ENCODE measurements at regions not wholly inside any gene's neighbourhood (a gene's known extent, or its start where the extent isn't known, plus 50 kb on each side); places are given as distances from the start of the nearest gene placed in this dataset.
"Not testable (repeated sequence)": the region's sequence is repeated elsewhere in the genome, so short reads cannot be mapped to it uniquely, and the experiment has no call there.

GRCh38 chr21:16116798-16117197, 387.0 kb downstream of the USP25 start:
- no peak for DNase-seq (ENCODE audit: low read depth in 2 of 2)

DNA sequence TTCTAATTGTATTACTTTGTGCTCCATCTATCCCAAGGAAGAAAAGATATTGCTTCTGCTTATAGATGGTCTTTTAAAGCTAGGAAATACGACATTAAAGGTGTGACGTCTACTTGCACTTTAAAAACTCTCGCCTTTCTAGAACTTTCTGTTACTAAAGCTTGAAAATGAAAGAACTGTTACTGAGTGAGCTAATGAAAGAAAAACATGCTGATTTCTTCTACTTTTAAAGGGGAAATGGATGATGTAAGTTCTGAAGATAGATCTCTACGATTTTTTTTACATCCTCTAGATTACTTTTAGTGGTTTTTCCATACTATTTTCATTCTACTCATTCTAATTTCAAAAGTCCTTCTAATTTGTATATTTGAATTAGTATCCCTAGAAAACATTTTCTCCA, 387.5 kb downstream of the USP25 start:
- DNase-seq (ENCODE audit: low read depth in 2 of 2): no peak

DNA sequence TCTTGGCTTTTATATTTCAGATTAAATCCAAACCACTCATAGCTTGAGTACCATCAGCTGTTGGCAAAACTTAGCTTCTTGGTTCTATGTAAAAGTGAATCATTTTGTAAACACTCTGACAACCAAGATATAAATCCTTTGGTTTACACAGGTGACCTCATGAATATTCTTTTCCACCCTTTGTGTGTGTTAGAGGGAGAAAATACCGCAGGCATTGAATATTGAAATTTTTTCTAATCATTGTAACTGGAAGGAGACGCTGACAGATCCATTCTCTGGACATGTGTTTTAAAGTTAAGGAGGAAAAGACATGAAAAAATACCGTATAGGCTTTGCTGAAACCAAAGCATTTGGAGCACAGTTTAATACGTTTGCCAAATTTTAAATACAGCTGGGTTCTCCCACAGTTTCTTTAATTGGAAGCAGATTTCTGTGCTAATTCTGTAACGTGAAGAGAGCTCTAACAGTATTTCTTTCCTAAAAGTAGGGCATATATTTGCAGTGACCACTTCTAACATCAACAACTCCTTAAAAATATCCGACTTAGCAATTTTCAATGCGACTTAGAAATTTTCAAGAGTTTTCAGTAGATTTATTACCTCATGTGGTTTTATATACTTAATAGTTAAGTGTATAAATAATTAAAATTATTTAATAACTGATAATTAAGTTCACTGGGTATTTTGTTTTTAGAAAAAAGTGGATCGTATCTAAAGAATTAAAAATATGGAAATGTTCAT, 388.2 kb downstream of the USP25 start:
- DNase-seq (ENCODE audit: low read depth in 2 of 2): no peak

DNA sequence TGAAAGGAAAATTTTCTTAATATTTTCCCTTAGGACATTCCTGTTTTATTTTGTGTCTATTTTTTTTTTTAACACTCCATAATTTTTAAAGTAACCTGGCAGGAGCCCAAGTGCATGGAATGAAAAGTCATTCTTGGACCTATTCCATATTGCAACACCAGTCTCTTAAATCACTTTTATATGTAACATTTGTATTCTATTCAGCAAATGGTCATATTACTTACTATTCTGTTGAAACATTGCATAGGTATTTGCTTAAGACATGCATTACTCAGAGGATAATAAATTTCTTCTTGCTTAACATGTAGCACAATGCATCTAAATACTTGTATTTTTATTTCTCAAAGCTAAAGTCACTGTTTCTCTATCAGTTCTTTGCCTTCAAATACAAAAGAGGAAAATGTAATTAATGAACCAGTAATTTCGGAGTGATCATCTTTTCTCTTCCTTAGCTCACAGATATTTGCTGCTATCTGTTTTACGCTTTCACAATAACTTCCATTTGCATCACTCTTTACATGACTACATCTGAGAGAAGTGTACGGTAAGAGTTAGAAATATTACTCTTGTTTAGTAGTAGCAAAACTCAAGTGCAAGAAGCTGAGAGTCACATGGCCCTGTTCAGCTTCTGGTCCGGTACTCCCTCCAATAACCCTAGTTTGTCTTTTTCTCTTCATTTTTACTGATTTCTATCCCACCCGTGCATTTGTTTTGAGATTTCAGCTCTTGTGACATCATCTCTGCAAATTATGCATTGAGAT, 394.8 kb downstream of the USP25 start:
- DNase-seq (ENCODE audit: low read depth in 2 of 2): no peak

DNA sequence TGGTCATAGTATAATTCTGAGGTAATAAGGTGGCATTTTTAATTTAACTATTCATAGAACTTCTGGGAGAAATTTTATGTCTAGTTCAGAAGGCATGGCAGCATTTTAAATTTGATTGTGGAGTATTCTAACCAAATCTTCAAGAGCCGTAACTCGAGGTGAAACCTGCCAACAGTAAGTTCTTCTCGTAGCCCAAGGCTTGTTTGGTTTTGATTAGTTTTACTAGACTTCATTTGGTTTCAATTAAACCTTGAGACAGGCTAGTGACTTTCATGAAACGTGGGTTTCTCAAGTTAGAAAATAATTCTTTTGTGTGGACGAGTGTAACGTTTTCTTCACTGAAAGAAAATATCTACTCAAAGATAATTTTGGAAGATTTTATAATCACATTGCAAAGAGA, 395.5 kb downstream of the USP25 start:
- DNase-seq (ENCODE audit: low read depth in 2 of 2): no peak

- not testable (repeated sequence) for DNase-seq (ENCODE audit: low read depth in 2 of 2)
Observed at GRCh38 chr21:16132453-16132852, 402.7 kb downstream of the USP25 start.

- no peak for DNase-seq (ENCODE audit: low read depth in 2 of 2)
Observed at GRCh38 chr21:16133248-16133647, 403.5 kb downstream of the USP25 start.

- no peak for DNase-seq (ENCODE audit: low read depth in 2 of 2)
Observed at GRCh38 chr21:16134134-16134533, 404.4 kb downstream of the USP25 start.

GRCh38 chr21:16137106-16137505, 407.3 kb downstream of the USP25 start:
- DNase-seq (ENCODE audit: low read depth in 2 of 2): no peak

DNA sequence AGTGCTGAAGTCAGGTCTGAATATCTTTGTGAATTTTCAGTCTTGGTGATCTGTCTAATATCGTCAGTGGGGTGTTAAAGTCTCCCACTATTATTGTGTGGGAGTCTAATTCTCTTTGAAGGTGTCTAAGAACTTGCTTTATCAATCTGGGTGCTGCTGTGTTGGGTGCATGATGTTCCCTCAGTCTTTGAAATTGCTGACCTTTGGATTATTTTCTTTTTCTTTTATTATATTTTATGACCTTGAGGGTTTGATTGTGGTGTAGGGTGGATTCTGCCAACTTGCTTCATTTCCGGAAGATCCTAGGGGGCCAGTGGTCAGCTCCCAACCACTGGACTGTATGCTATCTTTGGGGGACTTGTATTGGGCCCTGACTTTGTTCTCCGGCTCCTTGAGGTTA, 415.3 kb downstream of the USP25 start:
- DNase-seq (ENCODE audit: low read depth in 2 of 2): no peak

DNA sequence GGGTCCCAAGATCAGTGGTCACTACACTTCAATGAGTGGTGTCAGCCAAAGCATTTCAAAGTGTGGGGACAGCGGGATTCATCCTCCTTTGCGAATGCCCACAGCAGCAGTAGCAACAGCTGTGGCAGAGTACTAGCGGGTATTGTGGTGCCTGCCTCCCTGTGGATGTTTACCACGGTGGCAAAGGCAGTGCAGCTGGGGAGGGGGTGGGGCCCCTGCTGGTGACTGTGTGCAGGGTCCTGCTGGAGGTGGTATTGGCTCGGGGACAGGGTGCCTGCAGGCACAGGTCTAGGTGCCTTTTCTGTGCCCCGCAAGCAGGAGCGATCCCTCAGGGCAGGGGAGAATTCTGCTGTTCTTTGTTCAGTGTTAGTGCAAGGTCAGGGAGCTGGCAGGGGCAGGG, 415.7 kb downstream of the USP25 start:
- DNase-seq (ENCODE audit: low read depth in 2 of 2): no peak

- no peak for DNase-seq (ENCODE audit: low read depth in 2 of 2)
Observed at GRCh38 chr21:16154321-16154720, 424.5 kb downstream of the USP25 start.

- DNase-seq (ENCODE audit: low read depth in 2 of 2): no peak
Observed at GRCh38 chr21:16154951-16155635, 425.3 kb downstream of the USP25 start.

- DNase-seq (ENCODE audit: low read depth in 2 of 2): no peak
Observed at GRCh38 chr21:16156841-16157489, 427.2 kb downstream of the USP25 start.

DNA sequence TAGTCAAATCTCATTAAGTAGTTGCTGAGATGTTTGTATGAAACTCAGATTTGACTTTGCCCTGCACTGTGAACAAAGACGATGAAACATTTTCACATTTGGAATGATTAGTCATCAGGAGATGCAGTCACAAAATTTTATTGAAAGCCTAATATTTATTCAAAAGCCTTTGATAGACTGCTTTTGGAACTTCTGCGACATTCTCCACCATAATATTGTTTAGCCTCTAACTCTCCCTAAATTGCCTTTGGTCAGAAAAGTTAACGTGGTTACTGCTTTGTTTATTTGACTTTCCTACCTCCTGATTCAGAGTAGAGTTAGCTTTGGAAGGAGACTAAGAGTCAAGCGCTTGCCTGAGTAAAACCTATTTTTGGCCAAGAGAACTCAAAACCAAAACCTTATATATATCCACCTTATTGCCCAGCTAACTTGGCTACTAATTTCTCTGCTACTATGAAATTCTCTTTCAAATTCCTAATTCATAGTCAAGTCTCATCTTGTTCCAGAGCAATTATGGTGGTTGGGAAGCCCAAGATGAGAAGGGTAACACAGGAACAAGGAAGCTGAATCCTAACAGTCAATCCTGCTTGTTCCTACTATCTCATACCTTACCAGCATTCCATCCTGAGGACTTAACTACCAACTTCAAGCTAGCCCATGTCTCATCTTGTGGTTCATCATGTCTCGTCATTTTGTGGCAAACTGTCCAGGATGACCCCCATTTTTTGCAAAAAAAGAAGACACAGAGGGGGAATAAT, 429.6 kb downstream of the USP25 start:
- no peak for DNase-seq (ENCODE audit: low read depth in 2 of 2)

- no peak for DNase-seq (ENCODE audit: low read depth in 2 of 2)
Observed at GRCh38 chr21:16159971-16160350, 430.2 kb downstream of the USP25 start.

DNA sequence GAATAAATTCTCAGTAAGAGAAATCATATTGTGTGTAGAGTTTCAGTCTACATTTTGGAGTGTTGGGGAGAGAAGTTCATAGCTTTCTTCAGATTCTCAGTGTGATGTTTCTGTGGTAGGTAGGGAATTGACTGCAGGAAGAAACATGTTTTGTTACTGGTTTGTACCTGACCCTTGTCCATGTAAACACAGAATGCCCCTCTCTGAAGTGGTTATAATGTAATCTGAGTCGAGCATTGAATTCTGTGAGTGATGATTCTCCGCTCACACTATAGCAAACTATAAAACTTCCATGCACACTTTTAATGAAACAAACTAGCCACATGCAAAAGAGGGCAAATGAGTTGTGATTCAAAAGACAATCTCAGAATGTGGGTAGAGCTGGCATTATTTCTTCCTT, 433.2 kb downstream of the USP25 start:
- DNase-seq (ENCODE audit: low read depth in 2 of 2): no peak

DNA sequence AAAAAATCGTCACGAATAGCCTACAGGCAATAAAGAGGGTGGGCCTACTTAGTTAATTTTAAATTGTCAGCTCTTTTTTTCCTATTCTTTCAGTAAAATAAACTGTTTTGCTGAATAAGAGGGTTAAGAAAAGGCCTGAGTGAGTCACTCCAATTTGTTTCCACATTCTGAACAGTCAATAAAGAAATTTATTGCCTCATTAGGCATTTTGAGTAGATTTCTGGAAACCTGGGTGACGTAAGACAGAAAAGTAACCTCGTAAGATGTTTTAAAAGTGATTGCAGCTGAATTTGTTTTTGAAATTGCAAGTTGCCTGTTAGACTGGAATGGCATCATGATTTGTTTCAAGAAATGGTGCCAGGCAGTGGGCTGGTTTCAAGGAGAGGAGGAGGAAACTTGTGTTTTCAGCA, 439.3 kb downstream of the USP25 start:
- no peak for DNase-seq (ENCODE audit: low read depth in 2 of 2)

GRCh38 chr21:16169779-16170178, 440.0 kb downstream of the USP25 start:
- no peak for DNase-seq (ENCODE audit: low read depth in 2 of 2)

- DNase-seq (ENCODE audit: low read depth in 2 of 2): no peak
Observed at GRCh38 chr21:16176570-16176969, 446.8 kb downstream of the USP25 start.

- DNase-seq (ENCODE audit: low read depth in 2 of 2): no peak
Observed at GRCh38 chr21:16177532-16177931, 447.8 kb downstream of the USP25 start.

- no peak for DNase-seq (ENCODE audit: low read depth in 2 of 2)
Observed at GRCh38 chr21:16179773-16180172, 450.0 kb downstream of the USP25 start.

Measured in activated CD8-positive, alpha-beta memory T cell treated with anti-CD3 and anti-CD28 coated beads for 4 hours (primary cell).